Naive thymus-derived CD4-positive, alpha-beta T cell (primary cell): ENCODE measurements at regions not wholly inside any gene's neighbourhood (a gene's known extent, or its start where the extent isn't known, plus 50 kb on each side); places are given as distances from the start of the nearest gene placed in this dataset.

Experiments
- ATAC-seq: fragments of 150-1000 bp; cut with Tn5 transposase; 2 replicates; pipeline ENCODE4 v1.10.0; 2021; ENCODE audit warnings: mild to moderate bottlenecking, moderate library complexity
- CTCF ChIA-PET: fragments of 350-600 bp; sonication (Branson Sonifier 250); formaldehyde crosslinking; loops from one replicate; lab custom pipeline; 2021; ENCODE audit warnings: antibody characterized with exemption; lab: Charles Lee
- POLR2A ChIA-PET: fragments of 350-600 bp; sonication (Branson Sonifier 250); formaldehyde crosslinking; loops from one replicate; lab custom pipeline; 2021; ENCODE audit warnings: antibody characterized with exemption, inconsistent platforms; lab: Charles Lee
- DNase-seq, 9 donors: peaks; one replicate each; pipeline versions ENCODE4 v3.0.0 to v3.0.0-alpha.2; 2020 to 2022; ENCODE audit warnings: mixed read lengths in 1 of 9
- H3K27ac ChIP-seq: one replicate; pipeline ENCODE4 v1.7.0; 2013; ENCODE audit warnings: mild to moderate bottlenecking, low read depth, low read length, moderate library complexity
- H3K27me3 ChIP-seq, 2 donors: one replicate each; pipeline ENCODE4 v1.7.0; 2013; ENCODE audit warnings: low read length in 2 of 2, mild to moderate bottlenecking in 2 of 2, moderate library complexity in 2 of 2; ENCODE audit not compliant: control insufficient read depth in 2 of 2, insufficient read depth in 2 of 2
- H3K36me3 ChIP-seq, 3 experiments: 1 replicate in 2 of 3; 2 replicates in 1 of 3; pipeline ENCODE4 v1.7.0; 2013; ENCODE audit warnings: low read length in 3 of 3, mild to moderate bottlenecking in 3 of 3, moderate library complexity in 1 of 3; ENCODE audit not compliant: insufficient read depth in 3 of 3, control insufficient read depth in 2 of 3
- H3K4me1 ChIP-seq, 2 donors: one replicate each; pipeline ENCODE4 v1.7.0; 2013; ENCODE audit warnings: low read length in 2 of 2, mild to moderate bottlenecking in 2 of 2, moderate library complexity in 1 of 2; ENCODE audit not compliant: control insufficient read depth in 2 of 2, insufficient read depth in 2 of 2
- H3K4me3 ChIP-seq: 2 replicates; pipeline ENCODE4 v1.7.0; 2013; ENCODE audit warnings: mild to moderate bottlenecking, low read length
- H3K9me3 ChIP-seq, 3 experiments: 1 replicate in 2 of 3; 2 replicates in 1 of 3; pipeline ENCODE4 v1.7.0; 2013; ENCODE audit warnings: low read length in 3 of 3; ENCODE audit not compliant: control insufficient read depth in 2 of 3
- H3K27ac Mint-ChIP-seq, 9 donors: one replicate each; pipeline ENCODE4 v1.8.0; 2020 to 2022; ENCODE audit warnings: mixed read lengths in 9 of 9, mild to moderate bottlenecking in 8 of 9, moderate library complexity in 5 of 9, inconsistent platforms in 2 of 9
- H3K27me3 Mint-ChIP-seq, 5 donors: one replicate each; pipeline ENCODE4 v1.8.0; 2021 to 2022; ENCODE audit warnings: mixed read lengths in 5 of 5, mild to moderate bottlenecking in 1 of 5
- H3K36me3 Mint-ChIP-seq, 5 donors: one replicate each; pipeline ENCODE4 v1.8.0; 2020 to 2022; ENCODE audit warnings: mixed read lengths in 5 of 5, mild to moderate bottlenecking in 3 of 5, inconsistent platforms in 1 of 5
- H3K4me1 Mint-ChIP-seq, 7 donors: one replicate each; pipeline ENCODE4 v1.8.0; 2020 to 2022; ENCODE audit warnings: mixed read lengths in 7 of 7, mild to moderate bottlenecking in 3 of 7, inconsistent platforms in 1 of 7
- H3K4me3 Mint-ChIP-seq, 10 donors: one replicate each; pipeline ENCODE4 v1.8.0; 2020 to 2022; ENCODE audit warnings: mild to moderate bottlenecking in 10 of 10, mixed read lengths in 10 of 10, moderate library complexity in 6 of 10, inconsistent platforms in 2 of 10
- H3K9me3 Mint-ChIP-seq, 11 donors: one replicate each; pipeline ENCODE4 v1.8.0; 2020 to 2022; ENCODE audit warnings: mixed read lengths in 11 of 11, mild to moderate bottlenecking in 4 of 11, inconsistent platforms in 1 of 11, moderate library complexity in 1 of 11
- intact Hi-C, 2 donors: fragments of 100-400 bp; cut with micrococcal nuclease; formaldehyde crosslinking; loops; one replicate each; pipeline ENCODE4 v1.15.1; 2023

DNA sequence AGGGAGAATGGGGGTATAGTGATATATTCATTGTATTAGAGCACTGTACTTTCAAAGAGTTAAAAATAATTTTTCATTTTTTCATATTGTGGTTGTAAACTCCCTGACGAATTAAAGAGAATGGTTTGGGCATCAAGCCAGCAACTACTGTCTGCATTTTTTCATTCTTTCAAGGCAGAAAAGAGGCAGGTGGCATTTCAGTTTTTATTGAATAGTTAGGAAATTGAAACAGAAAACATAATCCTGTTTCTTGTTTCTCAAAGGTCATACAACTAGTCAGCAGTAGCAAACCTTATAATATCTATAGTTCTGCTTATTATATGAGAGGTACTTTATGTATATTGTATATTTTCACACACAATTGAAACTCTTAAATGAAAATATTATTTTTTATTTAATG, 303.9 kb upstream of the KCND2 start:
- Histone ChIP-seq H3K4me3 (no peak overlapping the region), H3K36me3 (no peaks in the 10 kb centered on the region), H3K4me1 (no peaks in the 10 kb centered on the region), H3K27ac (no peak overlapping the region), H3K27me3 (no peaks in the 10 kb centered on the region), H3K9me3 (no peaks in the 10 kb centered on the region)
- ChIA-PET CTCF (no interaction called here), POLR2A (no interaction called here)
- no peak overlapping the region for H3K4me3 Mint-ChIP-seq
- ATAC-seq, result no peak
- H3K27ac Mint-ChIP-seq, result no peak overlapping the region
- intact Hi-C loops, result no loop called here
- H3K9me3 Mint-ChIP-seq, result peaks cover 0 to 7% (median 0%) of the 10 kb centered on the region in 11 donors
- H3K4me1 Mint-ChIP-seq, result no peaks in the 10 kb centered on the region
- H3K36me3 Mint-ChIP-seq, result no peaks in the 10 kb centered on the region
- no peak for DNase-seq
- H3K27me3 Mint-ChIP-seq, result no peaks in the 10 kb centered on the region

DNA sequence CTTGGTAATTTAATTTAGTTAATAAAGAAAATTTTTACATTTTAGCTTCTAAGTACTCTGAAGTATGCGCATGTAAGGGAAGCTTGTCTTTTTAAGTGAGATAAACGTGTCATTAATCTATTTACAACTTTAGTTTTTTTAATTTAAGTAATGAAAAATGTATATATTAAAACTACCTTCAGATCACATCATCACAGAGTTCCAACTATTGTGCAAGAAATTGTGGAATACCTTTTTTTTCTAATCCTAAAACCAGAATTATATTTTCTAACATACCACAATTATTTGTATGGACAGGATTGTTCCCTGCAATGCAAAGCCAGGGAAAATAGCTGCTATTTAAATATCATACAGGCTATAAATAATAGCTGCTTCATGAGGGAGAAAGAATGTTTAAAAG, 303.2 kb upstream of the KCND2 start:
- intact Hi-C loops, result no loop called here

DNA sequence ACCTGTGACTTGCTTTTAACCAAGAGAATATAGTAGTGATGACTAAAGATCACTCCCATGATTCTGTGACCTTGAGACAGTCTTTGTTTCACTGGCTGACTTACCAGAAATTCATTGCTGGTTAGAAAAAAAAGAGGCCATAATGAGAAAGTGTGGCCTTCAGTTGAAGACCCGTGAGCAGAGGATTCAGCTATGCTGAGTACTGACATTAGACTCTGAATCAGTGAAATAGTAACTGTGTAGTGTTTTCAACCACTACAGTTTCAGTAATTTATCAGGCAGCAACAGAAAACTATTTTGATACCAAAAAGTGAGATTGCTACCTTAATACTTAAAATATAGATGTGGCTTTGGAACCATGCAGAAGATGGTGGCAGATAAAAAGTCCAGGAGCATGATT, 298.0 kb upstream of the KCND2 start:
- peak overlapping the region in 1 of 9 donors; percentile 33 for H3K27ac Mint-ChIP-seq
- H3K4me1 Mint-ChIP-seq, result no peaks in the 10 kb centered on the region
- ChIA-PET CTCF (no interaction called here), POLR2A (no interaction called here)
- no peak overlapping the region for H3K4me3 ChIP-seq
- ATAC-seq (no peak), DNase-seq (no peak)
- no peaks in the 10 kb centered on the region for H3K36me3 Mint-ChIP-seq
- no peaks in the 10 kb centered on the region for H3K4me1 ChIP-seq
- H3K27ac ChIP-seq, result no peak overlapping the region
- H3K4me3 Mint-ChIP-seq, result no peak overlapping the region
- no peaks in the 10 kb centered on the region for H3K27me3 ChIP-seq
- no peaks in the 10 kb centered on the region for H3K9me3 ChIP-seq
- peaks cover 0 to 13% (median 3%) of the 10 kb centered on the region in 11 donors for H3K9me3 Mint-ChIP-seq
- intact Hi-C loops, result no loop called here
- H3K27me3 Mint-ChIP-seq, result no peaks in the 10 kb centered on the region
- H3K36me3 ChIP-seq, result no peaks in the 10 kb centered on the region

More for the DNA sequence above, 303.2 kb upstream of the KCND2 start:
- H3K27ac ChIP-seq, result no peak overlapping the region
- H3K4me1 ChIP-seq, result no peaks in the 10 kb centered on the region
- ATAC-seq, result no peak
- ChIA-PET POLR2A (no interaction called here), CTCF (no interaction called here)
- Mint-ChIP-seq H3K9me3 (peaks cover 0 to 7% (median 0%) of the 10 kb centered on the region in 11 donors), H3K4me3 (no peak overlapping the region), H3K27ac (no peak overlapping the region), H3K27me3 (no peaks in the 10 kb centered on the region), H3K4me1 (no peaks in the 10 kb centered on the region), H3K36me3 (no peaks in the 10 kb centered on the region)
- H3K4me3 ChIP-seq, result no peak overlapping the region
- H3K36me3 ChIP-seq, result no peaks in the 10 kb centered on the region
- no peak for DNase-seq
- H3K27me3 ChIP-seq, result no peaks in the 10 kb centered on the region
- no peaks in the 10 kb centered on the region for H3K9me3 ChIP-seq

DNA sequence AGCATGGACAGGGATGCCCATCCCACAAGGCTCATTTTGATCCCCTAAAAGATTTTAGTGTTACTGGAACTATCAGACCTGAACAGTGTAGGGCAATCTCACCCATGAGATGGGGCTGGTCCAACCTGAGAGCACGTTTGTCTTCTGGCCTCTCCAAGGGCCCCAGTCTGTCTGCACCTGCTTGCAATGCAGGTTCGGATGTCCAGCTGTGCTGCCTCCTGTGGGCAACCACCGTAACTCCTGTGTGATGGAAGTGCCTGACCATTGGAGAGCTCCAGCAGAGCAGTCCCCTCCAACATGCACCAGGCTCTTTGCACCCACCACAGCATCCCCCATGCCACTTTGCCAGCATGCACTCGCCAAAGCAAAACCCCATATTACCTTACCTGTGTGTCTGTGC, 290.1 kb upstream of the KCND2 start:
- H3K36me3 Mint-ChIP-seq, result no peaks in the 10 kb centered on the region
- peaks cover 0 to 22% (median 8%) of the 10 kb centered on the region in 11 donors for H3K9me3 Mint-ChIP-seq
- Histone ChIP-seq H3K27ac (no peak overlapping the region), H3K4me3 (no peak overlapping the region), H3K9me3 (peaks cover 0 to 6% (median 0%) of the 10 kb centered on the region in 3 experiments), H3K4me1 (no peaks in the 10 kb centered on the region), H3K27me3 (no peaks in the 10 kb centered on the region), H3K36me3 (no peaks in the 10 kb centered on the region)
- no peaks in the 10 kb centered on the region for H3K4me1 Mint-ChIP-seq
- intact Hi-C loops, result no loop called here
- no peak overlapping the region for H3K4me3 Mint-ChIP-seq
- POLR2A ChIA-PET, result no interaction called here
- peak overlapping the region in 1 of 9 donors; percentile 20 for H3K27ac Mint-ChIP-seq
- CTCF ChIA-PET, result no interaction called here
- DNase-seq (no peak), ATAC-seq (no peak)
- H3K27me3 Mint-ChIP-seq, result no peaks in the 10 kb centered on the region

DNA sequence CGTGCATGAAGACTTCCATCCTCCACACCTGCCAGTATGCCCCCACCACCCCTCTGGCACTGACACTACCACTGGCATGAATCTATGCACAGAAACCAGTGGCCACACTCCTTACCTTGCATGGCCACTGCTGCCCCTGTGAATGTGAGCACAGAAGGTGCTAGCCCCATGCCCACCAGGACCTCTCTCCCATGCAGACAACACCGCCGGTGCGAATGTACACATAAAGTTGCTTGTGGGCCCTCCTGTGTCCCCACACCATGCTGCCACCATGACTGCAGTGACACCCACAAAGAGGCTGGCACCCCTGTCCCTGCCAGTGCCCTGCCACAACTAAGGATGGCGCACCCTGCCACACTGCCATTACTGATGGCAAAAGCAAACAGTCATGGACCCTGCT, 289.5 kb upstream of the KCND2 start:
- no peak overlapping the region for H3K27ac Mint-ChIP-seq
- no peak overlapping the region for H3K27ac ChIP-seq
- intact Hi-C loops, result no loop called here
- POLR2A ChIA-PET, result no interaction called here
- CTCF ChIA-PET, result no interaction called here
- DNase-seq (no peak), ATAC-seq (no peak)
- no peaks in the 10 kb centered on the region for H3K36me3 ChIP-seq
- no peaks in the 10 kb centered on the region for H3K4me1 ChIP-seq
- H3K9me3 Mint-ChIP-seq, result peaks cover 0 to 22% (median 8%) of the 10 kb centered on the region in 11 donors
- H3K9me3 ChIP-seq, result peaks cover 0 to 6% (median 0%) of the 10 kb centered on the region in 3 experiments
- H3K4me1 Mint-ChIP-seq, result no peaks in the 10 kb centered on the region
- H3K4me3 Mint-ChIP-seq, result no peak overlapping the region
- H3K27me3 ChIP-seq, result no peaks in the 10 kb centered on the region
- no peaks in the 10 kb centered on the region for H3K36me3 Mint-ChIP-seq
- H3K4me3 ChIP-seq, result no peak overlapping the region
- no peaks in the 10 kb centered on the region for H3K27me3 Mint-ChIP-seq

DNA sequence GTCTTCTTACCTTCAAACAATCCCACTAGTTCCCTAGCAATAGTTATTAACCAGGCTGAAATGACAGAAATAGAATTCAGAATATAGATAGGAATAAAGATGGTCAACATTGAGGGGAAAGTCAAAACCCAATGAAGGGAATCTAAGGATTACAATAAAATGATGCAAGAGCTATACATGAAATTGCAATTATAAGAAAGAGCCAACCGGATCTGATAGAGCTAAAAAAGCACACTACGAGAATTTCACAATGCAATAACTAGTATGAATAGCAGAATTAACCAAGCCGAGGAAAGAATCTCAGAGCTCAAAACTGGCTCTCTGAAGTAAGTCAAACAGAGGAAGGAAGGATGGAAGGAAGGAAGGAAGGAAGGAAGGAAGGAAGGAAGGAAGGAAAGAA, 288.7 kb upstream of the KCND2 start:
- H3K27ac ChIP-seq, result no peak overlapping the region
- no peak for DNase-seq
- no peaks in the 10 kb centered on the region for H3K27me3 ChIP-seq
- no peaks in the 10 kb centered on the region for H3K36me3 Mint-ChIP-seq
- ChIA-PET CTCF (interaction anchor here (0.7 kb wide), 1 partner anchor 29 kb away, joined by 3 read pairs; no protein-coding TSS in a partner anchor), POLR2A (no interaction called here)
- no peak overlapping the region for H3K4me3 Mint-ChIP-seq
- no peaks in the 10 kb centered on the region for H3K4me1 ChIP-seq
- H3K4me3 ChIP-seq, result no peak overlapping the region
- H3K4me1 Mint-ChIP-seq, result no peaks in the 10 kb centered on the region
- intact Hi-C loops, result no loop called here
- H3K27ac Mint-ChIP-seq, result no peak overlapping the region
- ATAC-seq, result no peak
- H3K36me3 ChIP-seq, result no peaks in the 10 kb centered on the region
- H3K27me3 Mint-ChIP-seq, result no peaks in the 10 kb centered on the region
- H3K9me3 ChIP-seq, result peaks cover 0 to 9% (median 0%) of the 10 kb centered on the region in 3 experiments
- peaks cover 0 to 22% (median 8%) of the 10 kb centered on the region in 11 donors for H3K9me3 Mint-ChIP-seq

DNA sequence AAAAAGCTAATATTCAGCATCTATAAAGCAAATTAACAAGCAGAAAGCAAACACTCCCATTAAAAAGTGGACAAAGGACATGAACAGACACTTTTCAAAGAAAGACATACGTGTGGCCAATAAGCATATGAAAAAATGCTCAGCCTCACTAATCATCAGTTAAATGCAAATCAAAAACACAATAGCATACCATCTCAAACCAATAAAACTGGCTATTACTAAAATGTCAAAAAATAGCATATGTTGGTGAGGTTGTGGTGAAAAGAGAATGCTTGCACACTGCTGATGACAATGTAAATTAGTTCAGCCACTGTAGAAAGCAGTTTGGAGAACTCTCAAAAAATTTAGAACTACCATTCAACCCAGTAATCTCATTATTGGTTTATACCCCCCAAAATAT, 284.6 kb upstream of the KCND2 start:
- H3K4me3 Mint-ChIP-seq, result no peak overlapping the region
- no peak overlapping the region for H3K4me3 ChIP-seq
- H3K27me3 Mint-ChIP-seq, result no peaks in the 10 kb centered on the region
- no peaks in the 10 kb centered on the region for H3K27me3 ChIP-seq
- no peak overlapping the region for H3K27ac ChIP-seq
- no peak overlapping the region for H3K27ac Mint-ChIP-seq
- no peaks in the 10 kb centered on the region for H3K36me3 ChIP-seq
- peaks cover 3 to 29% (median 10%) of the 10 kb centered on the region in 11 donors for H3K9me3 Mint-ChIP-seq
- H3K4me1 ChIP-seq, result no peaks in the 10 kb centered on the region
- CTCF ChIA-PET, result no interaction called here
- ATAC-seq (no peak), DNase-seq (no peak)
- intact Hi-C loops, result no loop called here
- H3K9me3 ChIP-seq, result peaks cover 0 to 6% (median 0%) of the 10 kb centered on the region in 3 experiments
- POLR2A ChIA-PET, result no interaction called here
- H3K36me3 Mint-ChIP-seq, result no peaks in the 10 kb centered on the region
- no peaks in the 10 kb centered on the region for H3K4me1 Mint-ChIP-seq
